GM23248 (cell line): ENCODE measurements at regions not wholly inside any gene's neighbourhood (a gene's known extent, or its start where the extent isn't known, plus 50 kb on each side); places are given as distances from the start of the nearest gene placed in this dataset.

Experiments
- DNase-seq: peaks from one replicate; pipeline ENCODE4 v3.0.0-alpha.2; 2015
- H2AFZ ChIP-seq: fragments of 200-600 bp; sonication (generic); 2 replicates; pipeline ENCODE4 v1.6.1; 2016; ENCODE audit warnings: antibody characterized with exemption
- H3F3A ChIP-seq: fragments of 200-600 bp; sonication (generic); 2 replicates; pipeline ENCODE4 v1.6.1; 2016; ENCODE audit warnings: mild to moderate bottlenecking, antibody characterized with exemption, mixed run types; ENCODE audit not compliant: insufficient read depth
- H3K27ac ChIP-seq: fragments of 200-600 bp; sonication (generic); 2 replicates; pipeline ENCODE4 v1.5.1; 2016; ENCODE audit warnings: mild to moderate bottlenecking
- H3K27me3 ChIP-seq: fragments of 200-600 bp; sonication (generic); replicated peaks from 2 replicates; pipeline ENCODE4 v1.6.1; 2016; ENCODE audit warnings: mild to moderate bottlenecking; ENCODE audit not compliant: insufficient read depth
- H3K36me3 ChIP-seq: fragments of 200-600 bp; sonication (generic); 2 replicates; pipeline ENCODE4 v1.6.1; 2016; ENCODE audit warnings: low read depth, mild to moderate bottlenecking
- H3K4me1 ChIP-seq: fragments of 200-600 bp; sonication (generic); 2 replicates; pipeline ENCODE4 v1.6.1; 2016; ENCODE audit warnings: mild to moderate bottlenecking; ENCODE audit not compliant: insufficient read depth
- H3K4me2 ChIP-seq: fragments of 200-600 bp; sonication (generic); one replicate; pipeline ENCODE4 v1.6.1; 2016; ENCODE audit warnings: mild to moderate bottlenecking; ENCODE audit not compliant: unreplicated experiment
- H3K4me3 ChIP-seq: fragments of 200-600 bp; sonication (generic); 2 replicates; pipeline ENCODE4 v1.5.1; 2016; ENCODE audit warnings: mild to moderate bottlenecking
- H3K79me2 ChIP-seq: fragments of 200-600 bp; sonication (generic); 2 replicates; pipeline ENCODE4 v1.6.1; 2016; ENCODE audit warnings: mild to moderate bottlenecking; ENCODE audit not compliant: insufficient read depth
- H3K9ac ChIP-seq: fragments of 200-600 bp; sonication (generic); 2 replicates; pipeline ENCODE4 v1.6.1; 2016; ENCODE audit warnings: mild to moderate bottlenecking
- H3K9me2 ChIP-seq: fragments of 200-600 bp; sonication (generic); 2 replicates; pipeline ENCODE4 v1.6.1; 2016; ENCODE audit warnings: mixed run types, mild to moderate bottlenecking, moderate library complexity; ENCODE audit not compliant: insufficient read depth
- H3K9me3 ChIP-seq: fragments of 200-600 bp; sonication (generic); one replicate; pipeline ENCODE4 v1.6.1; 2017; ENCODE audit warnings: low read depth
- H4K20me1 ChIP-seq: fragments of 200-600 bp; sonication (generic); 2 replicates; pipeline ENCODE4 v1.6.0; 2016; ENCODE audit not compliant: insufficient read depth
- EZH2 ChIP-seq: fragments of 200-600 bp; sonication (generic); IDR thresholded peaks from 2 replicates; pipeline ENCODE4 v1.6.1; 2018; ENCODE audit warnings: antibody characterized with exemption, mild to moderate bottlenecking; ENCODE audit not compliant: insufficient read depth, poor library complexity, severe bottlenecking
- EZH2phosphoT487 ChIP-seq: fragments of 200-600 bp; sonication (generic); IDR thresholded peaks from 2 replicates; pipeline ENCODE4 v1.6.1; 2018; ENCODE audit warnings: antibody characterized with exemption, moderate library complexity, mild to moderate bottlenecking, low read depth; ENCODE audit not compliant: insufficient read depth
- WGBS, 2 experiments: methylation state at CpG; one replicate each; pipeline ENCODE4 v1.1.6; 2015 to 2017; ENCODE audit warnings: low lambda C conversion rate in 2 of 2, low coverage in 1 of 2; ENCODE audit errors: missing lambda C conversion rate in 2 of 2; 5-methylcytosine and 5-hydroxymethylcytosine counted together
- in situ Hi-C: fragments of 300-500 bp; cut with MboI; formaldehyde crosslinking; loops from 2 replicates; pipeline ENCODE4 v1.15.0; 2020

DNA sequence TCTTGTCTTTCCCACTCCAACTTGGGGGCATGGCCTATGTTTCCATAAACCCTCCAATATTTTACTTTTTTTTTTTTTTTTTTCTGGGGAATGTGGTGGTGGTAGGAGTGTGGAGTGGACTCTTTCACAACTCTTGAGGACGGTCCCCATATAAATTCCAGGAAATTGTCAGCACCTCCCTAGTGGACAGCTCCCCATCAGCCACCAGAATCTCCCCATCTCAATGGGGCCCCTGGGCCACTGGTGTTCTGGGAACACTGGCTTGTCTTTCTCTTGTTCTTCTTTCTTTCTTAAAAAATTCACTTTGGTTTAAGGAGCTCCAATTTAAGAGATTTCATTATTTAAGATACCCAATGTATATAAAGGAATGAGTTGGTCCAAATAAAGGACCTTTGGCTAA is 74.1 kb downstream of the ADM start:
- H3K27ac ChIP-seq, result peak overlapping the region; percentile 88
- 7 to 15% methylated on average over 1 of the region's 1 CpG for WGBS, 2 experiments
- H2AFZ ChIP-seq, result no peak overlapping the region
- H3K9me2 ChIP-seq, result no peaks in the 10 kb centered on the region
- H3K79me2 ChIP-seq, result no peaks in the 10 kb centered on the region
- DNase-seq, result no peak
- H3K4me1 ChIP-seq, result peaks cover 76% of the 10 kb centered on the region
- no peaks in the 10 kb centered on the region for H4K20me1 ChIP-seq
- no peaks in the 10 kb centered on the region for H3K27me3 ChIP-seq
- no peak overlapping the region for H3K4me3 ChIP-seq
- TF ChIP-seq EZH2, result no peak
- no peak for TF ChIP-seq EZH2phosphoT487
- peak overlapping the region; percentile 43 for H3K4me2 ChIP-seq
- H3K36me3 ChIP-seq, result no peaks in the 10 kb centered on the region
- peaks cover 66% of the 10 kb centered on the region for H3F3A ChIP-seq
- in situ Hi-C loops, result no loop called here
- H3K9me3 ChIP-seq, result no peaks in the 10 kb centered on the region
- no peak overlapping the region for H3K9ac ChIP-seq

- Histone ChIP-seq H3K27me3 (no peaks in the 10 kb centered on the region), H3K4me3 (no peak overlapping the region), H3K36me3 (no peaks in the 10 kb centered on the region), H3K4me1 (peaks cover 72% of the 10 kb centered on the region), H3K27ac (peak overlapping the region; percentile 88), H3K9me2 (no peaks in the 10 kb centered on the region), H4K20me1 (no peaks in the 10 kb centered on the region), H3K79me2 (no peaks in the 10 kb centered on the region), H2AFZ (no peak overlapping the region), H3K9ac (peak overlapping the region; percentile 56; the same call in 1 of the 2 replicates), H3K9me3 (no peaks in the 10 kb centered on the region), H3F3A (peaks cover 62% of the 10 kb centered on the region), H3K4me2 (peak overlapping the region; percentile 43)
- in situ Hi-C loops, result no loop called here
- peak; percentile 88 for DNase-seq
- TF ChIP-seq EZH2, result no peak
- 0 to 3% methylated on average over 1 of the region's 1 CpG for WGBS, 2 experiments
These were observed 74.6 kb downstream of the ADM start for GRCh38 chr11:10379426-10379825.

DNA sequence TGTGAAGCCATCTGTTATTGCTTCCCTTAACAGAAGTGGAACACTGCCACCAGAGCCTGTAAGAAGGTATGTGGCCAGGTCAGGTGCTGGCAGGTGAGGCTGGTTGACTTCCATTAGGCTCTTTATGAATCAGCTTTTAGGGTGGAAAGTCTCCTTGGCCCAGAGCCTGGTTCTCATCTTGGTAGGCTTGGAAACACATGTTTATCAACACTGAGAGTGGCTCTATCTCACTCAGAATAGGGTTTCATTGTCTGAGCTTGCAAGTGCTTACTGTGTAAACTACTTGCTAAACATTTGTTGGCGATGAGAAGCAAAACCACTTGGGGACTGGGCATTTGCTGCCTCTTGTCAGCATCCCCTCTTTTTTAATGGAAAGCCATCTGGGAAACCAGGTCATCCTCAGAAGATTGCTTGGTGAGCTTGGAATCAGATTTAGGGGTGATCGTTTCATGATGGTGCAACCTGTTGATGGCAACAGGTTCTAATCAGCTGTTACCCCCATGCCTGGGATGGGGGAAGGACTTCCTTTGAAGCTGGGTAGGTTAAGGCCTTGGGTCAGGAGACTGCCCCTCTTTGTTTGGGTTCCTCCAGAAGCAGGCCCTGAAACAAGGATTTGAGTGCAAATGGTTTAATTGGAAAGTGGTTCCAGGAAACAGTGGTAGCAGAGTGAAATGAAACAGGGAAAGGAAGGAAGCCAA is 75.0 kb upstream of the AMPD3 start:
- DNase-seq, result peak; percentile 76
- peak overlapping the region; percentile 56 for H3K9ac ChIP-seq

DNA sequence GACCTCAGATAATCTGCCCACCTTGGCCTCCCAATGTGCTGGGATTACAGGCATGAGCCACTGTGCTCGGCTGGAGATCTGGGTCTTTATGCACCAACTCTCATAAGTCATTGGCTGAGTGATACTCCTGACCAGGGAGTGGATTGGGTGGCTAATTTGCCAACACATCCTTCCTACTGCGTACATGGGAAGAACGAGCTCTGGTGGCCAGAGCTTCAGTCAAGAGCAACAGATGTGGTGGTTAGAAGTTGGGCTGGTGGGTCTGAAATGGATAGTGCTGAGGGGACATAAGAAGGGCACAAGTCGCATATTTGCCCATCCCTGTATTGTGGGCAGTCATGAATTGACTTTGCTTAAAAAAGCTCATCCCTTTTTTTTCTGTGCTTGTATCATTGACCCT is 74.1 kb upstream of the AMPD3 start:
- H3F3A ChIP-seq, result peaks cover 52% of the 10 kb centered on the region
- no peak for TF ChIP-seq EZH2
- no peak for TF ChIP-seq EZH2phosphoT487
- H3K9ac ChIP-seq, result no peak overlapping the region
- peaks cover 62% of the 10 kb centered on the region for H3K4me1 ChIP-seq
- H3K4me2 ChIP-seq, result no peak overlapping the region
- H3K9me2 ChIP-seq, result no peaks in the 10 kb centered on the region
- no peak overlapping the region for H3K4me3 ChIP-seq
- H4K20me1 ChIP-seq, result no peaks in the 10 kb centered on the region
- H2AFZ ChIP-seq, result no peak overlapping the region
- no peak for DNase-seq
- H3K27ac ChIP-seq, result peak overlapping the region; percentile 88
- 91 to 96% methylated on average over 4 of the region's 4 CpGs for WGBS, 2 experiments
- no peaks in the 10 kb centered on the region for H3K79me2 ChIP-seq
- no peaks in the 10 kb centered on the region for H3K27me3 ChIP-seq
- in situ Hi-C loops, result no loop called here
- H3K36me3 ChIP-seq, result no peaks in the 10 kb centered on the region
- H3K9me3 ChIP-seq, result no peaks in the 10 kb centered on the region

More for the DNA sequence above, 75.0 kb upstream of the AMPD3 start:
- Histone ChIP-seq H4K20me1 (no peaks in the 10 kb centered on the region), H3F3A (peaks cover 56% of the 10 kb centered on the region), H3K79me2 (no peaks in the 10 kb centered on the region), H3K27me3 (no peaks in the 10 kb centered on the region), H3K4me3 (no peak overlapping the region), H3K36me3 (no peaks in the 10 kb centered on the region), H3K27ac (peak overlapping the region; percentile 88), H2AFZ (no peak overlapping the region), H3K9me2 (no peaks in the 10 kb centered on the region), H3K4me1 (peaks cover 66% of the 10 kb centered on the region), H3K9me3 (no peaks in the 10 kb centered on the region), H3K4me2 (peak overlapping the region; percentile 15)
- 90 to 98% methylated on average over 2 of the region's 2 CpGs for WGBS, 2 experiments
- TF ChIP-seq EZH2phosphoT487 (no peak), EZH2 (no peak)
- in situ Hi-C loops, result no loop called here

DNA sequence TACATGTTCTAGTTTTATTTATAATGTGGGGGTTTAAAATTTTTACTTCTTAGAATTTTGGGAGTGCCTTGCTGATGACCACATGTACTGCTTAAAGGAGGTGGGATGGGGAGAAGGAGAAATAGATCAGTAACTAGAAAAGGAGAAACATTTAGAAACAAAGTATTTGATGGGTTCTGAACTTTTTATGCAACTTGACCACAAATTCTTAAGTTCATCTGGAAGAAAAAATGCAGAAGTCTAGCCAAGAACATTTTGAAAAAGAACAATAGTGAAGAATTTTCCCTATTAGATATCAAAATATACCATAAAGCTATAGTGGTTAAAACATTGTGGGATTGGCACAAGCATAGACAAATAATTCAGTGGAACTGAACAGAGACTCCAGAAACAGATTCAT is 73.3 kb upstream of the AMPD3 start:
- Histone ChIP-seq H3K27ac (peak overlapping the region; percentile 88), H3K27me3 (no peaks in the 10 kb centered on the region), H3K4me1 (peaks cover 62% of the 10 kb centered on the region), H3K9ac (no peak overlapping the region), H4K20me1 (no peaks in the 10 kb centered on the region), H3K79me2 (no peaks in the 10 kb centered on the region), H3K36me3 (no peaks in the 10 kb centered on the region), H3K9me3 (no peaks in the 10 kb centered on the region), H3K4me3 (no peak overlapping the region), H3F3A (peaks cover 60% of the 10 kb centered on the region), H3K4me2 (peak overlapping the region; percentile 37), H3K9me2 (no peaks in the 10 kb centered on the region), H2AFZ (no peak overlapping the region)
- no peak for TF ChIP-seq EZH2
- no peak for TF ChIP-seq EZH2phosphoT487
- DNase-seq, result peak; percentile 50
- in situ Hi-C loops, result no loop called here
